KMS-11 (cell line): ENCODE measurements at regions not wholly inside any gene's neighbourhood (a gene's known extent, or its start where the extent isn't known, plus 50 kb on each side); places are given as distances from the start of the nearest gene placed in this dataset.

ENCODE experiments used
- H2AFZ ChIP-seq: fragments of 200-600 bp; sonication (generic); 2 replicates; pipeline ENCODE4 v1.6.1; 2016; ENCODE audit warnings: antibody characterized with exemption, mixed run types, low read depth
- H3K27ac ChIP-seq: fragments of 200-600 bp; sonication (generic); 2 replicates; pipeline ENCODE4 v1.6.1; 2016; ENCODE audit warnings: mild to moderate bottlenecking, mixed run types
- H3K27me3 ChIP-seq: fragments of 200-600 bp; sonication (generic); 2 replicates; pipeline ENCODE4 v1.6.1; 2017; ENCODE audit warnings: mild to moderate bottlenecking, low read depth, mixed run types, moderate library complexity; ENCODE audit not compliant: insufficient read depth
- H3K36me3 ChIP-seq: fragments of 200-600 bp; sonication (generic); 2 replicates; pipeline ENCODE4 v1.6.1; 2017; ENCODE audit warnings: mild to moderate bottlenecking, mixed run types; ENCODE audit not compliant: insufficient read depth
- H3K4me1 ChIP-seq: fragments of 200-600 bp; sonication (generic); 2 replicates; pipeline ENCODE4 v1.6.1; 2016; ENCODE audit warnings: mild to moderate bottlenecking, low read depth, mixed run types; ENCODE audit not compliant: poor library complexity, severe bottlenecking
- H3K4me2 ChIP-seq: fragments of 200-600 bp; sonication (generic); 2 replicates; pipeline ENCODE4 v1.7.0; 2016; ENCODE audit warnings: mild to moderate bottlenecking, mixed run types
- H3K4me3 ChIP-seq: fragments of 200-600 bp; sonication (generic); IDR thresholded peaks from 2 replicates; pipeline ENCODE4 v1.6.1; 2017; ENCODE audit warnings: low read depth, low read length, mixed read lengths; ENCODE audit not compliant: insufficient read depth
- H3K79me2 ChIP-seq: fragments of 200-600 bp; sonication (generic); 2 replicates; pipeline ENCODE4 v1.6.1; 2016; ENCODE audit warnings: low read depth, mixed run types; ENCODE audit not compliant: insufficient read depth
- H3K9ac ChIP-seq: fragments of 200-600 bp; sonication (generic); 2 replicates; pipeline ENCODE4 v1.6.1; 2016; ENCODE audit warnings: mild to moderate bottlenecking, mixed run types
- H4K20me1 ChIP-seq: fragments of 200-600 bp; sonication (generic); 2 replicates; pipeline ENCODE4 v1.6.1; 2016; ENCODE audit warnings: mild to moderate bottlenecking, mixed run types; ENCODE audit not compliant: insufficient read depth
- TF ChIP-seq, protein P1 (sequence below): fragments of 200-600 bp; sonication (generic); conservative IDR thresholded peaks from 2 replicates; pipeline ENCODE4 v1.6.1; 2017; ENCODE audit warnings: low read depth, mild to moderate bottlenecking, antibody characterized with exemption, low read length, moderate library complexity, mixed read lengths

DNA sequence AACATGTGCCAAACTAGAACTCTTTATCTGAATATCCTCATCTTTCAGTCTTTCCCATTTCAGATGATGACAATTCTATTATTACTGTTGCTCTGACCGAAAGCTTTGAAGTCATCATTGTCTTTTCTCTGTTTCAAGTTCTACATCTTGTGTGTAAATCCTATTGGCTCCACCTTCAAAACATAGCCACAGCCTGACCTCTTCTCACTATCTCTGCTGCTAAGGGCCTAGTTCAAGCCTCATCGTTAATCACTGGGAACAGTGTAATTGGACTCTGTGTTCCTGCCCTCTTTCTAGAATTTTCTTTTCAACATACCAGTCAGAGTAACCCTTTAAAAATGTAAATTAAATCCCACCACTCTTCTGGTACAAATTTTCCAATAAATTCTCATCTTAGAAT, 105.1 kb downstream of the OXSM start:
- Histone ChIP-seq H3K4me3 (no peak overlapping the region), H2AFZ (no peak overlapping the region), H3K4me1 (no peaks in the 10 kb centered on the region), H3K4me2 (no peak overlapping the region), H3K36me3 (no peaks in the 10 kb centered on the region), H3K79me2 (no peaks in the 10 kb centered on the region), H3K27me3 (no peaks in the 10 kb centered on the region), H3K9ac (no peak overlapping the region), H4K20me1 (no peaks in the 10 kb centered on the region), H3K27ac (no peak overlapping the region)
- TF ChIP-seq, protein P1, sequence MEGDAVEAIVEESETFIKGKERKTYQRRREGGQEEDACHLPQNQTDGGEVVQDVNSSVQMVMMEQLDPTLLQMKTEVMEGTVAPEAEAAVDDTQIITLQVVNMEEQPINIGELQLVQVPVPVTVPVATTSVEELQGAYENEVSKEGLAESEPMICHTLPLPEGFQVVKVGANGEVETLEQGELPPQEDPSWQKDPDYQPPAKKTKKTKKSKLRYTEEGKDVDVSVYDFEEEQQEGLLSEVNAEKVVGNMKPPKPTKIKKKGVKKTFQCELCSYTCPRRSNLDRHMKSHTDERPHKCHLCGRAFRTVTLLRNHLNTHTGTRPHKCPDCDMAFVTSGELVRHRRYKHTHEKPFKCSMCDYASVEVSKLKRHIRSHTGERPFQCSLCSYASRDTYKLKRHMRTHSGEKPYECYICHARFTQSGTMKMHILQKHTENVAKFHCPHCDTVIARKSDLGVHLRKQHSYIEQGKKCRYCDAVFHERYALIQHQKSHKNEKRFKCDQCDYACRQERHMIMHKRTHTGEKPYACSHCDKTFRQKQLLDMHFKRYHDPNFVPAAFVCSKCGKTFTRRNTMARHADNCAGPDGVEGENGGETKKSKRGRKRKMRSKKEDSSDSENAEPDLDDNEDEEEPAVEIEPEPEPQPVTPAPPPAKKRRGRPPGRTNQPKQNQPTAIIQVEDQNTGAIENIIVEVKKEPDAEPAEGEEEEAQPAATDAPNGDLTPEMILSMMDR = no peak

DNA sequence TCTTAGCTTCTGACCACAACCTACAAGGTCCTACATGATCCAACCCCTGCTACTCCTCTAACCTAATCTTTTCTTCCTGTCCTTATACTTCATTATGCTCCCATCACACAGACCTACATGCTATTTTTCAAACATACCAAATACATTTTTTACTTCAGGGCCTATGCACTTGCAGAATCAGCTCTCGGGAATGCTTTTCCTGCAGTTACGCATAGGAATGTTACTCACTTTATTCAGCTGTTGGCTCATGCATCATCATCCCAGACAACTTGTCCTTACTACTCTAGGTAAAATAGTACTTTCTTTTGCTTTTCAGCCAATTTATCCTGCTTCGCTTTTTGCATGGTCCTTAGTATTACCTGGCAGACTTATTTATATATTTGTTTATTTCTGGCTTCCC, 105.6 kb downstream of the OXSM start:
- no peak overlapping the region for H3K4me3 ChIP-seq
- H3K27me3 ChIP-seq = no peaks in the 10 kb centered on the region
- no peak overlapping the region for H3K4me2 ChIP-seq
- no peaks in the 10 kb centered on the region for H4K20me1 ChIP-seq
- no peak overlapping the region for H3K9ac ChIP-seq
- H3K27ac ChIP-seq = no peak overlapping the region
- H2AFZ ChIP-seq = no peak overlapping the region
- no peaks in the 10 kb centered on the region for H3K36me3 ChIP-seq
- no peaks in the 10 kb centered on the region for H3K4me1 ChIP-seq
- H3K79me2 ChIP-seq = no peaks in the 10 kb centered on the region
- TF ChIP-seq, protein P1 = no peak

DNA sequence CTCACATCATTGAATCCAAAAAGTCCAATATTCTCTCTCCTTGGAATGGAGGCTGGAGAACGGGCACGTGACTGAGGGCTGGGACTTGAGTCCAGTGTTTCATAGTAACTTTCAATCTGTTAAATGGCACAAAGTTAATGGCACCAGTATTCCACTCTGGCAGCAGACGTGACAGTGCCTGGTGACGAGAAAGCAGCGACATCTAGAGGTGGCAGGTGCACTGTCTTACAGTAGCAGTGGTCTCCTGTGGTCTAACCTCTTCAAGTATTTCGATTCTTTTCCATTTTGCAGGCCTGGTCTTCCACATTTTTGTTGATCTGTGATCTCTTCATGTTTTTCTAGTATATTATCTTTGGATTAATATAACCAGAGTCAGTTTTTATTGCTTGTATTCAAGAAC, 107.1 kb downstream of the OXSM start:
- Histone ChIP-seq H4K20me1 (no peaks in the 10 kb centered on the region), H3K27me3 (no peaks in the 10 kb centered on the region), H3K36me3 (no peaks in the 10 kb centered on the region), H2AFZ (no peak overlapping the region), H3K4me2 (no peak overlapping the region), H3K27ac (no peak overlapping the region), H3K79me2 (no peaks in the 10 kb centered on the region), H3K4me3 (no peak overlapping the region), H3K4me1 (no peaks in the 10 kb centered on the region), H3K9ac (no peak overlapping the region)
- TF ChIP-seq, protein P1 = peak; percentile 35; the same call in 1 of the 2 replicates

DNA sequence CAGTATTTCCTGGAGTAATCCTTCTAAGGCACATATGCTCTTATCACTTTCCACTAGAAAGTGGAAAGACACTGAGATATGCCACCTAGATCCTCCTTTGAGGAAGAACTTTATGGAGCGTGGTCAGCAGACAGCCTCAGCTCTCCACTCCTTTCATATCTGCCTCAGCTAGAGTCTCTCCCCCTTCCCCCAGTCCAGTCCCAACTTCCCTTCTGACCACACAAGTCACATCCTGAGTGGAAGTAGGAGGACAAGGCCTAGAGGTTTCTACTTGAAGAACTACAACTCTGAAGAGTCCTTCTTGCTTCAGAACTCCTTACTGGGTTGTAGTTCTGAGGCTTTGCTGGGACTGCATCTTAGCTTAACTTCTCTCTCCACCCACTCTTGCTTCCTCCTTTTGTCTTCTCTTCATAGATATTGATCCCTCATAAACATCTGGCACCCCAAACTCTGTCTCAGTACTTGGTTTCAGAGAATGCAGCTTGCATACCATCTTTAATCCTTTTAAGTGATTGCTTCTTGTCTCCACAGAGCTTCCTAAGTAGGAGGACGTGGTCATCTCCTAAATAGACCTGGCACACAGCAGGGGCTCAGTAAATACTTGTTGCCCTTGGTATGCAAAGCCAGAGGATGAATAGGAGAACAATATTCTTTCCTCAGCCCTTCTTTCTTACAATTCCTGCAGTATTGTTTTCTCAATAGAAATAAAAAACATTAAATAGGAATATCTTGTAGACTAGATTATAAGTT, 109.6 kb downstream of the OXSM start:
- Histone ChIP-seq H3K27ac (no peak overlapping the region), H3K4me1 (no peaks in the 10 kb centered on the region), H2AFZ (no peak overlapping the region), H3K79me2 (no peaks in the 10 kb centered on the region), H3K27me3 (no peaks in the 10 kb centered on the region), H3K4me3 (no peak overlapping the region), H4K20me1 (no peaks in the 10 kb centered on the region), H3K36me3 (no peaks in the 10 kb centered on the region), H3K9ac (no peak overlapping the region), H3K4me2 (no peak overlapping the region)
- TF ChIP-seq, protein P1 = no peak
